Astrocyte (in vitro differentiated cells and primary cell): ENCODE measurements at regions not wholly inside any gene's neighbourhood (a gene's known extent, or its start where the extent isn't known, plus 50 kb on each side); places are given as distances from the start of the nearest gene placed in this dataset.
A peak's percentile ranks its signal among the peaks of the same experiment; 100 is the strongest.

ENCODE experiments used
- DNase-seq: peaks from one replicate; pipeline ENCODE4 v3.0.0-alpha.2; 2010; ENCODE audit warnings: low read depth
- FAIRE-seq: peaks from 2 replicates; lab custom pipeline; 2011; peaks lifted over from hg19 to GRCh38; lab: Jason Lieb, UNC
- H2AFZ ChIP-seq: 2 replicates; pipeline ENCODE4 v1.6.0; 2012; ENCODE audit warnings: low read depth, low read length, inconsistent platforms
- H3K27ac ChIP-seq: 2 replicates; pipeline ENCODE4 v1.5.1; 2011; ENCODE audit warnings: low read depth, low read length, inconsistent platforms
- H3K27me3 ChIP-seq: 2 replicates; pipeline ENCODE4 v1.6.0; 2011; ENCODE audit warnings: low read length, inconsistent platforms; ENCODE audit not compliant: insufficient read depth
- H3K36me3 ChIP-seq: 2 replicates; pipeline ENCODE4 v1.5.1; 2011; ENCODE audit warnings: low read length, inconsistent platforms; ENCODE audit not compliant: insufficient read depth
- H3K4me1 ChIP-seq: 2 replicates; pipeline ENCODE4 v1.5.1; 2011; ENCODE audit warnings: low read length, inconsistent platforms; ENCODE audit not compliant: insufficient read depth
- H3K4me2 ChIP-seq: 2 replicates; pipeline ENCODE4 v1.6.0; 2012; ENCODE audit warnings: low read length, inconsistent platforms
- H3K4me3 ChIP-seq: 2 replicates; pipeline ENCODE4 v1.5.1; 2011; ENCODE audit warnings: low read depth, mild to moderate bottlenecking, low read length, inconsistent platforms; ENCODE audit not compliant: insufficient read depth
- H3K79me2 ChIP-seq: 2 replicates; pipeline ENCODE4 v1.6.0; 2012; ENCODE audit warnings: mild to moderate bottlenecking, low read length, inconsistent platforms; ENCODE audit not compliant: insufficient read depth
- H3K9ac ChIP-seq: 2 replicates; pipeline ENCODE4 v1.6.0; 2012; ENCODE audit warnings: mild to moderate bottlenecking, low read length, inconsistent platforms
- H3K9me3 ChIP-seq: 2 replicates; pipeline ENCODE4 v1.5.1; 2012; ENCODE audit warnings: low read depth, mild to moderate bottlenecking, low read length, inconsistent platforms; ENCODE audit not compliant: insufficient read depth
- H4K20me1 ChIP-seq: 2 replicates; pipeline ENCODE4 v1.6.0; 2012; ENCODE audit warnings: low read length, inconsistent platforms; ENCODE audit not compliant: insufficient read depth
- H3K27ac Mint-ChIP-seq: one replicate; pipeline ENCODE4 v1.8.0; 2021; ENCODE audit warnings: mild to moderate bottlenecking, mixed read lengths; ENCODE audit not compliant: unreplicated experiment
- H3K27me3 Mint-ChIP-seq: one replicate; pipeline ENCODE4 v1.8.0; 2021; ENCODE audit warnings: low read depth, mixed read lengths; ENCODE audit not compliant: unreplicated experiment
- H3K36me3 Mint-ChIP-seq: one replicate; pipeline ENCODE4 v1.8.0; 2021; ENCODE audit warnings: low read depth, mixed read lengths; ENCODE audit not compliant: unreplicated experiment
- H3K4me1 Mint-ChIP-seq: one replicate; pipeline ENCODE4 v1.8.0; 2021; ENCODE audit warnings: low read depth, mixed read lengths; ENCODE audit not compliant: unreplicated experiment
- H3K4me3 Mint-ChIP-seq: one replicate; pipeline ENCODE4 v1.8.0; 2021; ENCODE audit warnings: mild to moderate bottlenecking, moderate library complexity, mixed read lengths; ENCODE audit not compliant: unreplicated experiment
- H3K9me3 Mint-ChIP-seq: one replicate; pipeline ENCODE4 v1.8.0; 2021; ENCODE audit warnings: mild to moderate bottlenecking, mixed read lengths; ENCODE audit not compliant: unreplicated experiment
- EZH2 ChIP-seq: IDR thresholded peaks from 2 replicates; pipeline ENCODE4 v1.6.1; 2012; ENCODE audit warnings: mild to moderate bottlenecking, low read length, inconsistent platforms; ENCODE audit not compliant: insufficient read depth
- TF ChIP-seq, protein P1 (sequence below): IDR thresholded peaks from 2 replicates; pipeline ENCODE4 v1.5.1; 2011; ENCODE audit warnings: low read depth, mild to moderate bottlenecking, inconsistent platforms, low read length, moderate library complexity; ENCODE audit not compliant: insufficient read depth

DNA sequence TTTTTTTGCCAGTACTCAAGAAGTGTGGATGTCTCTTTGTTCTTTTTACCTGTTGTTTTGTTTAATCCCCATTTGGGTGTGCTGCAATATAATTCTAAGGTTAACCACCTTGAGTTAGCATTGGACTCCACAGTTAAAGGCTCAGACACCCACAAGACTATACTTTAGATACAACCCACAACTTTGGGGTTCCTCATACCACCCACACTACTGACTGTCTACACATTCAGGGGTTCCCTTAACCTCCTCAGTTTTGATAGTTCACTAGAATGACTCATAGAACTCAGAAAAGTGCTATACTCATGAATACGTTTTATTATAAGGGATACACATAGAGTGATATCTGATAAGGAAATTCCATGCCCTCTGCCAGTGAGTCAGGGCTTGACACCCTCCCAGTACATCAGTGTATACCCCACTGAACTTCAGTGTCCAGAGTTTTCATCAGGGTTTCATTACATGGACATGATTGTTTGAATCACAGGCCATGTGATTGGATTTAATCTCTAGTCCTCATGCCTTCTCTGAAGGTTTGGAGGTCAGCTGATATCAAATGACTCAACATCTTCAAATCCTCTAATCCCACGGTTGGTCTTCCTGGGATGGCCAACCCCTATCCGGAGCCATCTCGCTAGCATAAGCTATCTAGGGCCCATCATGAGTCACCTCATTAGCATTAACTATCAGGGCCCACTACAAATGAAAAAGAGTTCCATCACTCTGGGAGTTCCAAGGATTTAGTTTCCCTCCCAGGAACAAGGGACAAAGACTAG is 357.7 kb upstream of the EMCN start:
- FAIRE-seq = no peak
- H3K9ac ChIP-seq = no peak overlapping the region
- peaks cover 14% of the 10 kb centered on the region for H3K4me1 Mint-ChIP-seq
- no peak for TF ChIP-seq EZH2
- TF ChIP-seq, protein P1, sequence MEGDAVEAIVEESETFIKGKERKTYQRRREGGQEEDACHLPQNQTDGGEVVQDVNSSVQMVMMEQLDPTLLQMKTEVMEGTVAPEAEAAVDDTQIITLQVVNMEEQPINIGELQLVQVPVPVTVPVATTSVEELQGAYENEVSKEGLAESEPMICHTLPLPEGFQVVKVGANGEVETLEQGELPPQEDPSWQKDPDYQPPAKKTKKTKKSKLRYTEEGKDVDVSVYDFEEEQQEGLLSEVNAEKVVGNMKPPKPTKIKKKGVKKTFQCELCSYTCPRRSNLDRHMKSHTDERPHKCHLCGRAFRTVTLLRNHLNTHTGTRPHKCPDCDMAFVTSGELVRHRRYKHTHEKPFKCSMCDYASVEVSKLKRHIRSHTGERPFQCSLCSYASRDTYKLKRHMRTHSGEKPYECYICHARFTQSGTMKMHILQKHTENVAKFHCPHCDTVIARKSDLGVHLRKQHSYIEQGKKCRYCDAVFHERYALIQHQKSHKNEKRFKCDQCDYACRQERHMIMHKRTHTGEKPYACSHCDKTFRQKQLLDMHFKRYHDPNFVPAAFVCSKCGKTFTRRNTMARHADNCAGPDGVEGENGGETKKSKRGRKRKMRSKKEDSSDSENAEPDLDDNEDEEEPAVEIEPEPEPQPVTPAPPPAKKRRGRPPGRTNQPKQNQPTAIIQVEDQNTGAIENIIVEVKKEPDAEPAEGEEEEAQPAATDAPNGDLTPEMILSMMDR = no peak
- H3K9me3 ChIP-seq = no peaks in the 10 kb centered on the region
- H3K4me1 ChIP-seq = no peaks in the 10 kb centered on the region
- peak; percentile 24 for DNase-seq
- no peaks in the 10 kb centered on the region for H3K36me3 Mint-ChIP-seq
- H3K9me3 Mint-ChIP-seq = peaks cover 4% of the 10 kb centered on the region
- H3K4me3 Mint-ChIP-seq = no peak overlapping the region
- no peaks in the 10 kb centered on the region for H3K36me3 ChIP-seq
- no peak overlapping the region for H3K27ac Mint-ChIP-seq
- no peak overlapping the region for H3K4me3 ChIP-seq
- H3K79me2 ChIP-seq = no peaks in the 10 kb centered on the region
- H3K27me3 Mint-ChIP-seq = no peaks in the 10 kb centered on the region
- H4K20me1 ChIP-seq = no peaks in the 10 kb centered on the region
- H3K4me2 ChIP-seq = no peak overlapping the region
- H3K27ac ChIP-seq = no peak overlapping the region
- H2AFZ ChIP-seq = no peak overlapping the region
- no peaks in the 10 kb centered on the region for H3K27me3 ChIP-seq

DNA sequence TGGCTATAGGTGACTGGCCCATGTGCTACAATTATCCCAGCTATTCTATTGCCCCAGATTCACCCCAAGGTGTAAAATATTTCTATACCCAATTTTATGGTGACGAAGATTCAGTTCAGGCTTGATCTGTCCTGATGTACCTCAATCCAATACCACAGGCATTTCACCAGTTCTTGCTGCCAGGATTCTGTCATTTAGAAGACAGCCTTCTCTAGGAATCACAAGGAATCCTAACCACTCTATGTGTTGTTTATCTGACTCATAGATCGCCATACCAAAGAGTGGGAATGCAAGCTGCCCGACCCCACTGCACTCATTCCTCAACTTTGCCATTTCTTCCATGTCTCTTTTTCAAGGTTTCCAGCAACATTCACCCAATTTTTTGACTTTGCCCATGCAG is 355.0 kb upstream of the EMCN start:
- no peaks in the 10 kb centered on the region for H3K27me3 Mint-ChIP-seq
- TF ChIP-seq, protein P1 = no peak
- no peak for TF ChIP-seq EZH2
- Histone ChIP-seq H3K4me2 (peak overlapping the region; percentile 26), H3K9ac (no peak overlapping the region), H3K79me2 (no peaks in the 10 kb centered on the region), H4K20me1 (no peaks in the 10 kb centered on the region), H3K27me3 (no peaks in the 10 kb centered on the region), H3K9me3 (no peaks in the 10 kb centered on the region), H3K36me3 (no peaks in the 10 kb centered on the region), H2AFZ (no peak overlapping the region), H3K4me3 (no peak overlapping the region), H3K27ac (no peak overlapping the region), H3K4me1 (no peaks in the 10 kb centered on the region)
- H3K4me3 Mint-ChIP-seq = no peak overlapping the region
- H3K27ac Mint-ChIP-seq = peak overlapping the region; percentile 23
- peak; percentile 9 for FAIRE-seq
- H3K36me3 Mint-ChIP-seq = no peaks in the 10 kb centered on the region
- DNase-seq = peak; percentile 91
- peaks cover 5% of the 10 kb centered on the region for H3K9me3 Mint-ChIP-seq
- peaks cover 18% of the 10 kb centered on the region for H3K4me1 Mint-ChIP-seq
